Stimulated activated naive CD8-positive, alpha-beta T cell treated with anti-CD3 and anti-CD28 coated beads, Interleukin-15, amount 100 ng/mL, for 72 hours (primary cell): ENCODE measurements at regions not wholly inside any gene's neighbourhood (a gene's known extent, or its start where the extent isn't known, plus 50 kb on each side); places are given as distances from the start of the nearest gene placed in this dataset.

Experiments used
- ATAC-seq: fragments of 150-1000 bp; cut with Tn5 transposase; 2 replicates; pipeline ENCODE4 v1.10.0; 2021; ENCODE audit warnings: mild to moderate bottlenecking, moderate library complexity
- DNase-seq, 2 donors: peaks; one replicate each; pipeline ENCODE4 v3.0.0; 2021 to 2022
- H3K27ac Mint-ChIP-seq, 2 donors: one replicate each; pipeline ENCODE4 v1.8.0; 2022; ENCODE audit warnings: mild to moderate bottlenecking in 2 of 2, mixed read lengths in 2 of 2, moderate library complexity in 2 of 2
- H3K27me3 Mint-ChIP-seq: one replicate; pipeline ENCODE4 v1.8.0; 2022; ENCODE audit warnings: mixed read lengths
- H3K4me1 Mint-ChIP-seq: one replicate; pipeline ENCODE4 v1.8.0; 2022; ENCODE audit warnings: mild to moderate bottlenecking, mixed read lengths
- H3K4me3 Mint-ChIP-seq, 2 donors: one replicate each; pipeline ENCODE4 v1.8.0; 2022; ENCODE audit warnings: mild to moderate bottlenecking in 2 of 2, mixed read lengths in 2 of 2, moderate library complexity in 1 of 2
- H3K9me3 Mint-ChIP-seq, 2 donors: one replicate each; pipeline ENCODE4 v1.8.0; 2022; ENCODE audit warnings: mixed read lengths in 2 of 2

- no peak overlapping the region for H3K4me3 Mint-ChIP-seq
Measured at GRCh38 chr6:4687989-4688947, 87.9 kb upstream of the CDYL start.

GRCh38 chr6:4687656-4687988, 88.6 kb upstream of the CDYL start:
- no peak for ATAC-seq
- H3K4me1 Mint-ChIP-seq = no peaks in the 10 kb centered on the region
- H3K4me3 Mint-ChIP-seq = no peak overlapping the region
- no peak for DNase-seq
- no peak overlapping the region for H3K27ac Mint-ChIP-seq
- H3K9me3 Mint-ChIP-seq = peaks cover 5 to 15% of the 10 kb centered on the region in 2 donors
- peaks cover 29% of the 10 kb centered on the region for H3K27me3 Mint-ChIP-seq

More at GRCh38 chr6:4687989-4688947, 87.9 kb upstream of the CDYL start:
- peaks cover 25% of the 10 kb centered on the region for H3K27me3 Mint-ChIP-seq
- peaks cover 5 to 15% of the 10 kb centered on the region in 2 donors for H3K9me3 Mint-ChIP-seq
- H3K4me1 Mint-ChIP-seq = no peaks in the 10 kb centered on the region
- ATAC-seq (no peak), DNase-seq (no peak)
- no peak overlapping the region for H3K27ac Mint-ChIP-seq

- Mint-ChIP-seq H3K4me3 (no peak overlapping the region), H3K27me3 (peaks cover 17% of the 10 kb centered on the region), H3K27ac (peak overlapping the region in 1 of 2 donors; percentile 86), H3K4me1 (no peaks in the 10 kb centered on the region), H3K9me3 (no peaks in the 10 kb centered on the region)
- ATAC-seq (no peak), DNase-seq (no peak)
Measured at GRCh38 chr6:4682431-4683097, 93.6 kb upstream of the CDYL start.

GRCh38 chr6:4678506-4679300, 97.5 kb upstream of the CDYL start:
- ATAC-seq (no peak), DNase-seq (no peak)
- Mint-ChIP-seq H3K9me3 (no peaks in the 10 kb centered on the region), H3K27me3 (peaks cover 22% of the 10 kb centered on the region), H3K4me1 (no peaks in the 10 kb centered on the region), H3K4me3 (no peak overlapping the region), H3K27ac (peak overlapping the region in 1 of 2 donors; percentile 23)

GRCh38 chr6:4677751-4678065, 98.5 kb upstream of the CDYL start:
- H3K27ac Mint-ChIP-seq = no peak overlapping the region
- no peak overlapping the region for H3K4me3 Mint-ChIP-seq
- no peak for ATAC-seq
- H3K4me1 Mint-ChIP-seq = no peaks in the 10 kb centered on the region
- H3K9me3 Mint-ChIP-seq = no peaks in the 10 kb centered on the region
- H3K27me3 Mint-ChIP-seq = peaks cover 12% of the 10 kb centered on the region
- no peak for DNase-seq

GRCh38 chr6:4677011-4677750, 99.0 kb upstream of the CDYL start:
- Mint-ChIP-seq H3K27ac (peak overlapping the region in 1 of 2 donors; percentile 80), H3K27me3 (peaks cover 9% of the 10 kb centered on the region)
- no peak for ATAC-seq

GRCh38 chr6:4676016-4676415, 100.2 kb upstream of the CDYL start:
- no peak overlapping the region for H3K27ac Mint-ChIP-seq
- no peaks in the 10 kb centered on the region for H3K9me3 Mint-ChIP-seq
- H3K27me3 Mint-ChIP-seq = peaks cover 9% of the 10 kb centered on the region
- H3K4me3 Mint-ChIP-seq = no peak overlapping the region
- no peak for DNase-seq
- no peak for ATAC-seq
- H3K4me1 Mint-ChIP-seq = no peaks in the 10 kb centered on the region

More at GRCh38 chr6:4677011-4677750, 99.0 kb upstream of the CDYL start:
- Mint-ChIP-seq H3K4me3 (no peak overlapping the region), H3K9me3 (no peaks in the 10 kb centered on the region), H3K4me1 (no peaks in the 10 kb centered on the region)
- no peak for DNase-seq

GRCh38 chr6:4675121-4675520, 101.1 kb upstream of the CDYL start:
- Mint-ChIP-seq H3K27me3 (peaks cover 9% of the 10 kb centered on the region), H3K9me3 (no peaks in the 10 kb centered on the region), H3K4me1 (no peaks in the 10 kb centered on the region), H3K4me3 (no peak overlapping the region), H3K27ac (no peak overlapping the region)
- no peak for DNase-seq
- no peak for ATAC-seq

GRCh38 chr6:4673861-4674260, 102.3 kb upstream of the CDYL start:
- Mint-ChIP-seq H3K27ac (peak overlapping the region in 1 of 2 donors; percentile 25), H3K27me3 (peaks cover 9% of the 10 kb centered on the region), H3K4me1 (no peaks in the 10 kb centered on the region), H3K9me3 (no peaks in the 10 kb centered on the region), H3K4me3 (no peak overlapping the region)
- ATAC-seq (no peak), DNase-seq (no peak)

GRCh38 chr6:4672772-4673171, 103.4 kb upstream of the CDYL start:
- ATAC-seq = no peak
- Mint-ChIP-seq H3K9me3 (no peaks in the 10 kb centered on the region), H3K4me3 (no peak overlapping the region), H3K27ac (no peak overlapping the region), H3K4me1 (no peaks in the 10 kb centered on the region), H3K27me3 (peaks cover 9% of the 10 kb centered on the region)
- DNase-seq = no peak

- no peak for ATAC-seq
- H3K27me3 Mint-ChIP-seq = peaks cover 15% of the 10 kb centered on the region
- no peak overlapping the region for H3K4me3 Mint-ChIP-seq
- no peaks in the 10 kb centered on the region for H3K9me3 Mint-ChIP-seq
- no peak for DNase-seq
- no peak overlapping the region for H3K27ac Mint-ChIP-seq
- H3K4me1 Mint-ChIP-seq = no peaks in the 10 kb centered on the region
Measured at GRCh38 chr6:4671587-4672115, 104.6 kb upstream of the CDYL start.

GRCh38 chr6:4670824-4671409, 105.3 kb upstream of the CDYL start:
- H3K27me3 Mint-ChIP-seq = peaks cover 20% of the 10 kb centered on the region
- H3K4me1 Mint-ChIP-seq = no peaks in the 10 kb centered on the region
- DNase-seq = no peak
- H3K4me3 Mint-ChIP-seq = no peak overlapping the region
- no peaks in the 10 kb centered on the region for H3K9me3 Mint-ChIP-seq
- no peak overlapping the region for H3K27ac Mint-ChIP-seq
- ATAC-seq = no peak

GRCh38 chr6:4670290-4670689, 105.9 kb upstream of the CDYL start:
- ATAC-seq = no peak
- peaks cover 24% of the 10 kb centered on the region for H3K27me3 Mint-ChIP-seq
- no peak overlapping the region for H3K4me3 Mint-ChIP-seq
- H3K4me1 Mint-ChIP-seq = no peaks in the 10 kb centered on the region
- no peak for DNase-seq
- no peaks in the 10 kb centered on the region for H3K9me3 Mint-ChIP-seq
- H3K27ac Mint-ChIP-seq = peak overlapping the region in 1 of 2 donors; percentile 48

GRCh38 chr6:4668271-4669179, 107.7 kb upstream of the CDYL start:
- Mint-ChIP-seq H3K4me3 (no peak overlapping the region), H3K27me3 (peaks cover 22% of the 10 kb centered on the region), H3K27ac (peak overlapping the region in 1 of 2 donors; percentile 2), H3K9me3 (no peaks in the 10 kb centered on the region), H3K4me1 (no peaks in the 10 kb centered on the region)
- DNase-seq = no peak
- ATAC-seq = no peak
